ENCODE measurements at regions not wholly inside any gene's neighbourhood (a gene's known extent, or its start where the extent isn't known, plus 50 kb on each side); places are given as distances from the start of the nearest gene placed in this dataset.

DNA sequence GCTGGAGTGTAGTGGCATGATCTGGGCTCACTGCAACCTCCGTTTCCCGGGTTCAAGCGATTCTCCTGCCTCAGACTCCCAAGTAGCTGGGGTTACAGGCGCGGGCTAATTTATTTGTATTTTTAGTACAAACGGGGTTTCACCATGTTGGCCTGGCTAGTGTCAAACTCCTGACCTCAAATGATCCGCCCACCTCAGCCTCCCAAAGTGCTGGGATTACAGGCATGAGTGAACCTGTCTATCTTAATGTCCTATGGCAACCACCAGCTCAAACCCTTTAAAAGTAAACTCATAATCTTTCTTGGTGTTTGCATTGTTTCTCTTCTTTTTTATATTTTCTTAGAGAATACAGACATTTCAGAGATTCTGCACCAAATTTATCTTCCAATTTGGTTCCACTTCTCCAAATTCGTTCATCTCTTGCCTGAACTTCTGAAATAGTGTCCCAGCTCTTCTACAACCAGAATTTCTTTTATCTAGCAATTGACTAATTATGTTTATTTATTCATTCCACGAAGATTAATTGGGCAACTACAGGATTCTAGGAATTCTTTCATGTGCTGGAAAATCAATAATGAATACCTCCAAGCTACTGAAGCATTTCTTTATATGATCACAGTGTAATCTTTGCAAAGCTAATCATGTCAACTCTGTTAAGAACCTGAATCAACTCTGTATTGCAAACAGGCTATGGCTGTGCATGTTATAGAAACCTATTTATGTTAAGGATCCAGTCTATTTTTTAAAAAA lies 60.0 kb upstream of the TYRP1 start:
- Mint-ChIP-seq H3K27ac (no peak overlapping the region), H3K27me3 (no peaks in the 10 kb centered on the region), H3K9me3 (peaks cover 17 to 22% (median 22%) of the 10 kb centered on the region in 3 donors), H3K4me3 (no peak overlapping the region), H3K36me3 (no peaks in the 10 kb centered on the region), H3K4me1 (no peaks in the 10 kb centered on the region)
- Histone ChIP-seq H3K9me3 (no peaks in the 10 kb centered on the region), H3K27ac (ENCODE audit: low read length) (no peak overlapping the region), H3K36me3 (ENCODE audit: control insufficient read depth in 2 of 2, extremely low read depth in 1 of 2, insufficient read depth in 1 of 2, low read length in 1 of 2) (no peaks in the 10 kb centered on the region), H3K4me1 (ENCODE audit: control insufficient read depth in 1 of 2, extremely low read depth in 1 of 2, insufficient read depth in 2 of 2, low read length in 2 of 2) (no peaks in the 10 kb centered on the region), H3K27me3 (replicated peaks in 1 of 2; ENCODE audit: control insufficient read depth in 2 of 2, extremely low read depth in 1 of 2, insufficient read depth in 2 of 2, low read length in 1 of 2) (no peaks in the 10 kb centered on the region), H3K4me3 (ENCODE audit: control insufficient read depth in 1 of 2, extremely low read depth in 1 of 2, low read length in 1 of 2) (no peak overlapping the region)
- 89% methylated on average over 6 of the region's 9 CpGs for WGBS (ENCODE audit: insufficient coverage)
- no peak for ATAC-seq (replicated peaks in 1 of 4)
- CTCF ChIA-PET = no interaction called here
- no peak for DNase-seq
- POLR2A ChIA-PET = no interaction called here

DNA sequence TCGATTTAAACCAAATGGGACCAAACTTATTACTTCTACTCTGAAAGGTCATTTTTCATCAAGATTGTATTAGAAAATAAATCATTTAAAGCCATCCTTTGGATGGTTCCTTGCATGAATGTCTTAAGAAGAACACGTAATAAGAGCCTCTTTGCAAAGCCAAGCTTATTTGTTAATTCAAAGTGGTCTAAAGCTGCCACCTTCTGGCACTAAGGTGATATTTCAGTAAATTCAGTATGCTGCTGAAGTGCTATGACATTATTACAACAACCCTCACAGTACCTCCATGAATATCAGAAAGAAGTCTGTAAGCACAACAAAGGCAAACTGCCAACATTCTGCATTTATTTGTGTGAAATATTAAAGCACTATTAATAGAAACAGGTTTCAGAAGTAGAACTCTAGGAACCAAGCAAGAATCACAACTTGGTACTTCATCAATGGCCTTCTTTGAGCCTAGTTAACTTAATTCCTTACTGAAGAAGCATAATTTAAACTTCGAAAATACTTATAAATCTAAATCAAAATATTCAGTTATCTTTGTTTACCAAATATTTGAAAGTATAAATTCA lies 53.1 kb upstream of the TYRP1 start:
- Histone ChIP-seq H3K36me3 (ENCODE audit: control insufficient read depth in 2 of 2, extremely low read depth in 1 of 2, insufficient read depth in 1 of 2, low read length in 1 of 2) (no peaks in the 10 kb centered on the region), H3K9me3 (no peaks in the 10 kb centered on the region), H3K27ac (ENCODE audit: low read length) (no peak overlapping the region), H3K4me3 (ENCODE audit: control insufficient read depth in 1 of 2, extremely low read depth in 1 of 2, low read length in 1 of 2) (no peak overlapping the region), H3K27me3 (replicated peaks in 1 of 2; ENCODE audit: control insufficient read depth in 2 of 2, extremely low read depth in 1 of 2, insufficient read depth in 2 of 2, low read length in 1 of 2) (no peaks in the 10 kb centered on the region), H3K4me1 (ENCODE audit: control insufficient read depth in 1 of 2, extremely low read depth in 1 of 2, insufficient read depth in 2 of 2, low read length in 2 of 2) (no peaks in the 10 kb centered on the region)
- ChIA-PET CTCF (no interaction called here), POLR2A (interaction anchor here in 1 of 2 donors (0.6 kb wide), 2 partner anchors 25 to 46 kb away, joined by 5 to 8 read pairs; no protein-coding TSS in a partner anchor)
- Mint-ChIP-seq H3K4me1 (no peaks in the 10 kb centered on the region), H3K27me3 (no peaks in the 10 kb centered on the region), H3K4me3 (no peak overlapping the region), H3K27ac (no peak overlapping the region), H3K9me3 (peaks cover 11 to 21% (median 18%) of the 10 kb centered on the region in 3 donors), H3K36me3 (no peaks in the 10 kb centered on the region)
- 50% methylated on average over 1 of the region's 3 CpGs for WGBS (ENCODE audit: insufficient coverage)
- DNase-seq = no peak
- no peak for ATAC-seq (replicated peaks in 1 of 4)

DNA sequence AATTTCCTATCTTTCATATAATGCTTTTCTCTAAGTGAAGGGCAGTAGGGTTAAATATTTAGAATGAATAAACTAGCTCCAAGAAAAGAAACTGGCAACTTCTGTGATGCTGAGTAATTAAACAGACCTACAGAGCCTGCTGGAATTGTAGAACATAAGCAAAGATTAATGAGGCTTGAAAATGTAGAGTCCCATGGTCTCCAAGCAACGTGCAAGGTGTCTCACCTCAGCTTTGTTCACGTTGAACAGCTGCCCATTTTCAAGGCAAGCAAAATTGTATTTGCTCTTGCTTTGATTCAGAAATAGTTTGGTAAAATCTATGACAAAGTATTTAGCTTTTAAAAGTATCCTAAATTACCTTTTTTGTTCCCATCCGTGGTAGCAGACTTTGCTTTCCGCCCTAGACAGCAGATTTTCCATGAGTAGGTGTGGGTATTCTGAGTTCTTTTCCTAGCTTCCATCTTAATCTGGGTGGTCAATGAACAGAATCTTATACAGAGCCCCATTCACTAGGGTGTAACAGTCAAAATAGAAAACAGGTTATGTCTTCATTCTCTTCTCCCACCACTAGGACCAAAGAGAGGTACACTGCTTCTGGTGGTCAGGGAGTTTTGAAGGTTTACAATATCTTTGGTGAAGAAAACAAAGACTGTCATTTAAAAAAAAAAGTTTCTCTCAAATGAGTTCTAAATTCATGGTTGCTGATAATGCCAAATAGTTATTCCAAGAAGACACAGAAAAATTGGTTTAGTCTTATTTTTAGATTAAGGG lies 52.1 kb upstream of the TYRP1 start:
- ChIA-PET CTCF (no interaction called here), POLR2A (no interaction called here)
- Mint-ChIP-seq H3K36me3 (no peaks in the 10 kb centered on the region), H3K4me1 (no peaks in the 10 kb centered on the region), H3K4me3 (no peak overlapping the region), H3K9me3 (peaks cover 11 to 23% (median 20%) of the 10 kb centered on the region in 3 donors), H3K27ac (no peak overlapping the region), H3K27me3 (no peaks in the 10 kb centered on the region)
- ATAC-seq (replicated peaks in 1 of 4) (no peak), DNase-seq (no peak)
- no peaks in the 10 kb centered on the region for H3K36me3 ChIP-seq (ENCODE audit: control insufficient read depth in 2 of 2, extremely low read depth in 1 of 2, insufficient read depth in 1 of 2, low read length in 1 of 2)
- H3K4me1 ChIP-seq (ENCODE audit: control insufficient read depth in 1 of 2, extremely low read depth in 1 of 2, insufficient read depth in 2 of 2, low read length in 2 of 2) = no peaks in the 10 kb centered on the region
- no CpG with 5 or more reads among the region's 4 CpGs for WGBS (ENCODE audit: insufficient coverage)
- H3K9me3 ChIP-seq = no peaks in the 10 kb centered on the region
- H3K27me3 ChIP-seq (replicated peaks in 1 of 2; ENCODE audit: control insufficient read depth in 2 of 2, extremely low read depth in 1 of 2, insufficient read depth in 2 of 2, low read length in 1 of 2) = no peaks in the 10 kb centered on the region
- no peak overlapping the region for H3K4me3 ChIP-seq (ENCODE audit: control insufficient read depth in 1 of 2, extremely low read depth in 1 of 2, low read length in 1 of 2)
- H3K27ac ChIP-seq (ENCODE audit: low read length) = no peak overlapping the region

Data from T-cell (primary cell).